ENCODE measurements at regions not wholly inside any gene's neighbourhood (a gene's known extent, or its start where the extent isn't known, plus 50 kb on each side); places are given as distances from the start of the nearest gene placed in this dataset.
"Not testable (repeated sequence)": the region's sequence is repeated elsewhere in the genome, so short reads cannot be mapped to it uniquely, and the experiment has no call there.

GRCh38 chr15:81686021-81686420, 312.0 kb upstream of the TMC3 start:
- DNase-seq: no peak

- no peak for DNase-seq
Measured at GRCh38 chr15:81685237-81685636, 311.2 kb upstream of the TMC3 start.

GRCh38 chr15:81680829-81681228, 306.8 kb upstream of the TMC3 start:
- DNase-seq: no peak

GRCh38 chr15:81666839-81667238, 292.8 kb upstream of the TMC3 start:
- no peak for DNase-seq

- no peak for DNase-seq
Measured at GRCh38 chr15:81660976-81661375, 287.0 kb upstream of the TMC3 start.

- no peak for DNase-seq
Measured at GRCh38 chr15:81653259-81653658, 279.2 kb upstream of the TMC3 start.

GRCh38 chr15:81645470-81645869, 271.5 kb upstream of the TMC3 start:
- no peak for DNase-seq

GRCh38 chr15:81643771-81644170, 269.8 kb upstream of the TMC3 start:
- DNase-seq: no peak

GRCh38 chr15:81642451-81642990, 268.5 kb upstream of the TMC3 start:
- no peak for DNase-seq

- DNase-seq: not testable (repeated sequence)
Measured at GRCh38 chr15:81636064-81636463, 262.1 kb upstream of the TMC3 start.

GRCh38 chr15:81633889-81634288, 259.9 kb upstream of the TMC3 start:
- DNase-seq: no peak

GRCh38 chr15:81625896-81626295, 251.9 kb upstream of the TMC3 start:
- DNase-seq: no peak

- no peak for DNase-seq
Measured at GRCh38 chr15:81619002-81619401, 245.0 kb upstream of the TMC3 start.

GRCh38 chr15:81612631-81613030, 238.6 kb upstream of the TMC3 start:
- DNase-seq: no peak

GRCh38 chr15:81611679-81612078, 237.7 kb upstream of the TMC3 start:
- no peak for DNase-seq

GRCh38 chr15:81608309-81608829, 234.4 kb upstream of the TMC3 start:
- DNase-seq: no peak

- no peak for DNase-seq
Measured at GRCh38 chr15:81604713-81605112, 230.7 kb upstream of the TMC3 start.

GRCh38 chr15:81596159-81596865, 222.3 kb upstream of the TMC3 start:
- DNase-seq: no peak

GRCh38 chr15:81595752-81596151, 221.7 kb upstream of the TMC3 start:
- DNase-seq: no peak

GRCh38 chr15:81589671-81590070, 215.7 kb upstream of the TMC3 start:
- DNase-seq: no peak

- DNase-seq: no peak
Measured at GRCh38 chr15:81575436-81576123, 201.6 kb upstream of the TMC3 start.

GRCh38 chr15:81573098-81573746, 199.2 kb upstream of the TMC3 start:
- no peak for DNase-seq

GRCh38 chr15:81572190-81572589, 198.2 kb upstream of the TMC3 start:
- DNase-seq: no peak
